H9 (cell line): ENCODE measurements at regions not wholly inside any gene's neighbourhood (a gene's known extent, or its start where the extent isn't known, plus 50 kb on each side); places are given as distances from the start of the nearest gene placed in this dataset.

Source experiments
- DNase-seq: peaks from one replicate; pipeline ENCODE4 v3.0.0-alpha.2; 2017
- H2AFZ ChIP-seq: one replicate; pipeline ENCODE4 v1.6.1; 2013; ENCODE audit warnings: mild to moderate bottlenecking, low read length, control low read depth, moderate library complexity
- H2AK5ac ChIP-seq: 2 replicates; pipeline ENCODE4 v1.6.1; 2013; ENCODE audit warnings: low read length, control low read depth, mixed read lengths; ENCODE audit not compliant: insufficient read length
- H2BK120ac ChIP-seq: one replicate; pipeline ENCODE4 v1.6.1; 2013; ENCODE audit warnings: low read depth, mild to moderate bottlenecking, low read length, control low read depth, inconsistent platforms; ENCODE audit not compliant: poor library complexity, severe bottlenecking
- H2BK12ac ChIP-seq: 2 replicates; pipeline ENCODE4 v1.6.1; 2013; ENCODE audit warnings: low read length, control low read depth, mixed read lengths, low read depth; ENCODE audit not compliant: insufficient read length
- H2BK15ac ChIP-seq: 2 replicates; pipeline ENCODE4 v1.6.1; 2013; ENCODE audit warnings: low read depth, low read length, control low read depth
- H2BK20ac ChIP-seq: one replicate; pipeline ENCODE4 v1.6.1; 2013; ENCODE audit warnings: low read depth, mild to moderate bottlenecking, low read length, control low read depth, inconsistent platforms; ENCODE audit not compliant: poor library complexity, severe bottlenecking
- H2BK5ac ChIP-seq: 2 replicates; pipeline ENCODE4 v1.6.1; 2013; ENCODE audit warnings: low read length, control low read depth, mixed read lengths; ENCODE audit not compliant: insufficient read length
- H3K14ac ChIP-seq: 2 replicates; pipeline ENCODE4 v1.6.1; 2013; ENCODE audit warnings: low read length, control low read depth; ENCODE audit not compliant: insufficient read depth
- H3K18ac ChIP-seq: 2 replicates; pipeline ENCODE4 v1.6.1; 2013; ENCODE audit warnings: low read depth, mild to moderate bottlenecking, mixed read lengths, low read length, control low read depth; ENCODE audit not compliant: insufficient read length
- H3K23ac ChIP-seq: 2 replicates; pipeline ENCODE4 v1.6.1; 2013; ENCODE audit warnings: low read length, control low read depth, mixed read lengths, low read depth; ENCODE audit not compliant: insufficient read length
- H3K23me2 ChIP-seq: 2 replicates; pipeline ENCODE4 v1.6.1; 2013; ENCODE audit warnings: low read depth, mild to moderate bottlenecking, mixed read lengths, low read length, control low read depth; ENCODE audit not compliant: insufficient read length, poor library complexity, severe bottlenecking
- H3K27ac ChIP-seq: 2 replicates; pipeline ENCODE4 v1.5.1; 2013; ENCODE audit warnings: low read length, control low read depth, mixed read lengths, low read depth; ENCODE audit not compliant: insufficient read length
- H3K27me3 ChIP-seq: 2 replicates; pipeline ENCODE4 v1.6.1; 2013; ENCODE audit warnings: low read length, control low read depth, inconsistent platforms; ENCODE audit not compliant: insufficient read depth
- H3K4ac ChIP-seq: 2 replicates; pipeline ENCODE4 v1.6.1; 2013; ENCODE audit warnings: low read depth, mild to moderate bottlenecking, control low read depth, inconsistent platforms, low read length, moderate library complexity
- H3K4me1 ChIP-seq: 2 replicates; pipeline ENCODE4 v1.6.1; 2013; ENCODE audit warnings: low read length, control low read depth, inconsistent platforms; ENCODE audit not compliant: insufficient read depth
- H3K4me2 ChIP-seq: 2 replicates; pipeline ENCODE4 v1.6.1; 2013; ENCODE audit warnings: low read length, control low read depth, mixed read lengths; ENCODE audit not compliant: insufficient read length, insufficient read depth
- H3K56ac ChIP-seq: 2 replicates; pipeline ENCODE4 v1.6.1; 2013; ENCODE audit warnings: low read depth, mild to moderate bottlenecking, mixed read lengths, low read length, control low read depth; ENCODE audit not compliant: insufficient read length
- H3K79me1 ChIP-seq: 2 replicates; pipeline ENCODE4 v1.6.1; 2013; ENCODE audit warnings: low read depth, mild to moderate bottlenecking, moderate library complexity, low read length, control low read depth, inconsistent platforms; ENCODE audit not compliant: insufficient read depth, poor library complexity, severe bottlenecking
- H3K79me2 ChIP-seq: 2 replicates; pipeline ENCODE4 v1.6.1; 2013; ENCODE audit warnings: low read length, control low read depth, inconsistent platforms; ENCODE audit not compliant: insufficient read depth
- H3K9ac ChIP-seq: 2 replicates; pipeline ENCODE4 v1.6.1; 2013; ENCODE audit warnings: low read length, control low read depth, mixed read lengths; ENCODE audit not compliant: insufficient read length; ENCODE audit errors: extremely low read depth
- H3K9me3 ChIP-seq: one replicate; pipeline ENCODE4 v1.6.1; 2013; ENCODE audit warnings: low read depth, low read length, inconsistent platforms; ENCODE audit not compliant: control insufficient read depth
- H3T11ph ChIP-seq: one replicate; pipeline ENCODE4 v1.6.1; 2013; ENCODE audit warnings: mild to moderate bottlenecking, low read length, control low read depth, inconsistent platforms
- H4K20me1 ChIP-seq: one replicate; pipeline ENCODE4 v1.6.1; 2013; ENCODE audit not compliant: control insufficient read depth, insufficient read length, insufficient read depth
- H4K5ac ChIP-seq: 2 replicates; pipeline ENCODE4 v1.6.1; 2013; ENCODE audit warnings: low read depth, mild to moderate bottlenecking, mixed read lengths, low read length, control low read depth; ENCODE audit not compliant: insufficient read length
- H4K8ac ChIP-seq: replicated peaks from 2 replicates; pipeline ENCODE4 v1.6.1; 2013; ENCODE audit warnings: low read length, control low read depth, mixed read lengths, low read depth; ENCODE audit not compliant: insufficient read length
- H4K91ac ChIP-seq: 2 replicates; pipeline ENCODE4 v1.6.1; 2013; ENCODE audit warnings: low read depth, mild to moderate bottlenecking, moderate library complexity, mixed read lengths, low read length, control low read depth; ENCODE audit not compliant: insufficient read length
- H3K27ac Mint-ChIP-seq, 3 experiments: 2 replicates in 2 of 3; 3 replicates in 1 of 3; pipeline ENCODE4 v1.8.0; 2020 to 2021; ENCODE audit warnings: mixed read lengths in 3 of 3, mild to moderate bottlenecking in 1 of 3, moderate library complexity in 1 of 3
- H3K27me3 Mint-ChIP-seq: 2 replicates; pipeline ENCODE4 v1.8.0; 2021; ENCODE audit warnings: low read depth, mild to moderate bottlenecking, moderate library complexity, mixed read lengths
- H3K36me3 Mint-ChIP-seq, 3 experiments: 2 replicates in 2 of 3; 3 replicates in 1 of 3; pipeline ENCODE4 v1.8.0; 2020 to 2021; ENCODE audit warnings: low read depth in 3 of 3, mixed read lengths in 3 of 3; ENCODE audit not compliant: insufficient read depth in 1 of 3
- H3K4me1 Mint-ChIP-seq, 2 experiments: 2 replicates each; pipeline ENCODE4 v1.8.0; 2020; ENCODE audit warnings: mixed read lengths in 2 of 2
- H3K4me3 Mint-ChIP-seq, 2 experiments: 2 replicates in 1 of 2; 3 replicates in 1 of 2; pipeline ENCODE4 v1.8.0; 2020 to 2021; ENCODE audit warnings: mild to moderate bottlenecking in 2 of 2, mixed read lengths in 2 of 2, moderate library complexity in 1 of 2
- H3K9me3 Mint-ChIP-seq, 2 experiments: 2 replicates in 1 of 2; 3 replicates in 1 of 2; pipeline ENCODE4 v1.8.0; 2020; ENCODE audit warnings: mild to moderate bottlenecking in 2 of 2, mixed read lengths in 2 of 2, moderate library complexity in 1 of 2
- WGBS: extraction: QIAGEN DNeasy Blood & Tissue Kit; methylation state at CpG from one replicate; pipeline ENCODE4 v1.1.7; 2013; ENCODE audit warnings: missing lambda C conversion rate, low lambda C conversion rate, mixed read lengths; ENCODE audit not compliant: insufficient read length; ENCODE audit errors: extremely low coverage; 5-methylcytosine and 5-hydroxymethylcytosine counted together
- TF ChIP-seq, protein P1 (sequence below): fragments of 200-600 bp; sonication (generic); conservative IDR thresholded peaks from 3 replicates; pipeline ENCODE4 v1.8.0; 2021; ENCODE audit warnings: antibody characterized with exemption, mild to moderate bottlenecking

- Histone ChIP-seq H3K4ac (no peak overlapping the region), H2BK20ac (no peak overlapping the region), H3K27me3 (no peaks in the 10 kb centered on the region), H3K4me2 (no peak overlapping the region), H3K23ac (no peak overlapping the region), H2BK12ac (no peak overlapping the region), H4K91ac (no peak overlapping the region), H3K56ac (no peak overlapping the region), H3K9ac (no peak overlapping the region), H3K23me2 (no peaks in the 10 kb centered on the region), H3K27ac (no peak overlapping the region), H2AFZ (no peak overlapping the region), H3K18ac (no peak overlapping the region), H2BK5ac (no peak overlapping the region), H4K8ac (no peak overlapping the region), H2BK15ac (no peak overlapping the region), H3T11ph (no peak overlapping the region), H3K9me3 (no peaks in the 10 kb centered on the region), H3K4me1 (peaks cover 3% of the 10 kb centered on the region), H3K79me2 (no peaks in the 10 kb centered on the region), H4K5ac (no peak overlapping the region), H4K20me1 (no peaks in the 10 kb centered on the region), H3K14ac (no peak overlapping the region; the same call in 1 of the 2 replicates), H3K79me1 (no peaks in the 10 kb centered on the region), H2BK120ac (no peak overlapping the region), H2AK5ac (no peak overlapping the region)
- Mint-ChIP-seq H3K4me3 (no peak overlapping the region; a peak in 1 of 5 replicates), H3K9me3 (no peaks in the 10 kb centered on the region), H3K36me3 (no peaks in the 10 kb centered on the region), H3K27ac (no peak overlapping the region), H3K4me1 (peaks cover 8 to 14% of the 10 kb centered on the region in 2 experiments; a peak in 3 of 4 replicates), H3K27me3 (peaks cover 9% of the 10 kb centered on the region)
- WGBS = no CpG with 5 or more reads among the region's 5 CpGs
- DNase-seq = no peak
- TF ChIP-seq, protein P1, sequence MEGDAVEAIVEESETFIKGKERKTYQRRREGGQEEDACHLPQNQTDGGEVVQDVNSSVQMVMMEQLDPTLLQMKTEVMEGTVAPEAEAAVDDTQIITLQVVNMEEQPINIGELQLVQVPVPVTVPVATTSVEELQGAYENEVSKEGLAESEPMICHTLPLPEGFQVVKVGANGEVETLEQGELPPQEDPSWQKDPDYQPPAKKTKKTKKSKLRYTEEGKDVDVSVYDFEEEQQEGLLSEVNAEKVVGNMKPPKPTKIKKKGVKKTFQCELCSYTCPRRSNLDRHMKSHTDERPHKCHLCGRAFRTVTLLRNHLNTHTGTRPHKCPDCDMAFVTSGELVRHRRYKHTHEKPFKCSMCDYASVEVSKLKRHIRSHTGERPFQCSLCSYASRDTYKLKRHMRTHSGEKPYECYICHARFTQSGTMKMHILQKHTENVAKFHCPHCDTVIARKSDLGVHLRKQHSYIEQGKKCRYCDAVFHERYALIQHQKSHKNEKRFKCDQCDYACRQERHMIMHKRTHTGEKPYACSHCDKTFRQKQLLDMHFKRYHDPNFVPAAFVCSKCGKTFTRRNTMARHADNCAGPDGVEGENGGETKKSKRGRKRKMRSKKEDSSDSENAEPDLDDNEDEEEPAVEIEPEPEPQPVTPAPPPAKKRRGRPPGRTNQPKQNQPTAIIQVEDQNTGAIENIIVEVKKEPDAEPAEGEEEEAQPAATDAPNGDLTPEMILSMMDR = no peak
Measured at GRCh38 chr1:4046836-4047461, 146.9 kb upstream of the C1orf174 start.
